ENCODE measurements at regions not wholly inside any gene's neighbourhood (a gene's known extent, or its start where the extent isn't known, plus 50 kb on each side); places are given as distances from the start of the nearest gene placed in this dataset.

DNA sequence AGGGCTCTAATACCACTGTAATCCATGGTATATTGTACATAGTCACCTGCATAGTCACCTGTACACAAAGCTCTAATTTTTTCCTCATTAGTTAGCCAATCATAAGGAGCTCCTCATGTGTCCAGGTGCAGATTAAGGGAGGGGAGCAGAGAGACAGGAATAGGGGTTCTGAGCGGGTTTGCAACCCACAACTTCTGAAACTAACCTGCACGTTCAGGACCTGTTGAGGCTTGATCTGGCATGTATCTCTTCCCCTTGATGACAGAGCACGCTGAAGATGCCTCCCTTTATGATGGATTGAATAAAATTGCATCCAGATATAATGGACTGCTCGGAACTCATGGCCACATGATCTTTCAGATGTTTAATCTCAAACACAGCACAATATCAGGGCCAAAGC, 144.0 kb upstream of the PRNP start:
- Histone ChIP-seq H3K9ac (ENCODE audit: extremely low read depth, insufficient read length, low read length) (no peak overlapping the region), H4K20me1 (ENCODE audit: control insufficient read depth, insufficient read depth, insufficient read length) (no peaks in the 10 kb centered on the region), H3K27ac (ENCODE audit: insufficient read length, low read depth, low read length) (no peak overlapping the region), H3K4me2 (ENCODE audit: insufficient read depth, insufficient read length, low read length) (no peak overlapping the region), H3K79me2 (ENCODE audit: insufficient read depth, low read length) (no peaks in the 10 kb centered on the region), H2BK15ac (ENCODE audit: low read depth, low read length) (no peak overlapping the region), H3K9me3 (ENCODE audit: control insufficient read depth, low read depth, low read length) (no peaks in the 10 kb centered on the region), H3T11ph (ENCODE audit: low read length) (no peak overlapping the region), H3K4me1 (ENCODE audit: insufficient read depth, low read length) (peaks cover 4% of the 10 kb centered on the region; the same call in 1 of the 2 replicates), H2AK5ac (ENCODE audit: insufficient read length, low read length) (no peak overlapping the region), H3K14ac (ENCODE audit: insufficient read depth, low read length) (no peak overlapping the region), H2BK120ac (ENCODE audit: low read depth, low read length, poor library complexity, severe bottlenecking) (no peak overlapping the region), H3K23ac (ENCODE audit: insufficient read length, low read depth, low read length) (no peak overlapping the region), H3K23me2 (ENCODE audit: insufficient read length, low read depth, low read length, poor library complexity, severe bottlenecking) (no peaks in the 10 kb centered on the region), H3K27me3 (ENCODE audit: insufficient read depth, low read length) (no peaks in the 10 kb centered on the region), H4K8ac (replicated peaks; ENCODE audit: insufficient read length, low read depth, low read length) (no peak overlapping the region), H2AFZ (ENCODE audit: low read length) (no peak overlapping the region), H4K5ac (ENCODE audit: insufficient read length, low read depth, low read length) (no peak overlapping the region), H2BK5ac (ENCODE audit: insufficient read length, low read length) (no peak overlapping the region), H3K18ac (ENCODE audit: insufficient read length, low read depth, low read length) (no peak overlapping the region), H2BK20ac (ENCODE audit: low read depth, low read length, poor library complexity, severe bottlenecking) (no peak overlapping the region), H3K4ac (ENCODE audit: low read depth, low read length) (no peak overlapping the region), H3K56ac (ENCODE audit: insufficient read length, low read depth, low read length) (no peak overlapping the region), H4K91ac (ENCODE audit: insufficient read length, low read depth, low read length) (no peak overlapping the region), H2BK12ac (ENCODE audit: insufficient read length, low read depth, low read length) (no peak overlapping the region), H3K79me1 (ENCODE audit: insufficient read depth, low read depth, low read length, poor library complexity, severe bottlenecking) (no peaks in the 10 kb centered on the region)
- H3K4me3 Mint-ChIP-seq: no peak overlapping the region
- TF ChIP-seq, protein P1, sequence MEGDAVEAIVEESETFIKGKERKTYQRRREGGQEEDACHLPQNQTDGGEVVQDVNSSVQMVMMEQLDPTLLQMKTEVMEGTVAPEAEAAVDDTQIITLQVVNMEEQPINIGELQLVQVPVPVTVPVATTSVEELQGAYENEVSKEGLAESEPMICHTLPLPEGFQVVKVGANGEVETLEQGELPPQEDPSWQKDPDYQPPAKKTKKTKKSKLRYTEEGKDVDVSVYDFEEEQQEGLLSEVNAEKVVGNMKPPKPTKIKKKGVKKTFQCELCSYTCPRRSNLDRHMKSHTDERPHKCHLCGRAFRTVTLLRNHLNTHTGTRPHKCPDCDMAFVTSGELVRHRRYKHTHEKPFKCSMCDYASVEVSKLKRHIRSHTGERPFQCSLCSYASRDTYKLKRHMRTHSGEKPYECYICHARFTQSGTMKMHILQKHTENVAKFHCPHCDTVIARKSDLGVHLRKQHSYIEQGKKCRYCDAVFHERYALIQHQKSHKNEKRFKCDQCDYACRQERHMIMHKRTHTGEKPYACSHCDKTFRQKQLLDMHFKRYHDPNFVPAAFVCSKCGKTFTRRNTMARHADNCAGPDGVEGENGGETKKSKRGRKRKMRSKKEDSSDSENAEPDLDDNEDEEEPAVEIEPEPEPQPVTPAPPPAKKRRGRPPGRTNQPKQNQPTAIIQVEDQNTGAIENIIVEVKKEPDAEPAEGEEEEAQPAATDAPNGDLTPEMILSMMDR (conservative IDR thresholded peaks at IDR 0.05): no peak
- no peak for DNase-seq
- no peak overlapping the region for H3K27ac Mint-ChIP-seq
- H3K9me3 Mint-ChIP-seq: no peaks in the 10 kb centered on the region
- peaks cover 17 to 20% of the 10 kb centered on the region in 2 experiments for H3K4me1 Mint-ChIP-seq
- peaks cover 2% of the 10 kb centered on the region; the same call in 1 of the 2 replicates for H3K27me3 Mint-ChIP-seq (ENCODE audit: low read depth)
- H3K36me3 Mint-ChIP-seq (ENCODE audit: insufficient read depth in 1 of 3, low read depth in 3 of 3): no peaks in the 10 kb centered on the region
- WGBS (ENCODE audit: extremely low coverage, insufficient read length, low lambda C conversion rate): no CpG with 5 or more reads among the region's 4 CpGs

All from H9 (cell line).